Endodermal cell (in vitro differentiated cells): ENCODE measurements at regions not wholly inside any gene's neighbourhood (a gene's known extent, or its start where the extent isn't known, plus 50 kb on each side); places are given as distances from the start of the nearest gene placed in this dataset.

Experiments used
- DNase-seq: peaks from one replicate; pipeline ENCODE4 v3.0.0-alpha.2; 2017
- H3K27ac ChIP-seq: 2 replicates; pipeline ENCODE4 v1.5.1; 2013; ENCODE audit warnings: mild to moderate bottlenecking, low read depth, low read length, moderate library complexity
- H3K27me3 ChIP-seq: 2 replicates; pipeline ENCODE4 v1.6.1; 2013; ENCODE audit warnings: mild to moderate bottlenecking, low read length, moderate library complexity; ENCODE audit not compliant: insufficient read depth, control insufficient read depth, poor library complexity, severe bottlenecking
- H3K36me3 ChIP-seq: 2 replicates; pipeline ENCODE4 v1.7.0; 2013; ENCODE audit warnings: mild to moderate bottlenecking, low read length, moderate library complexity; ENCODE audit not compliant: control insufficient read depth, insufficient read depth
- H3K4me1 ChIP-seq: one replicate; pipeline ENCODE4 v1.7.0; 2013; ENCODE audit warnings: low read length; ENCODE audit not compliant: control insufficient read depth, insufficient read depth
- H3K4me3 ChIP-seq: 2 replicates; pipeline ENCODE4 v1.5.1; 2013; ENCODE audit warnings: mild to moderate bottlenecking, low read length, moderate library complexity
- H3K9ac ChIP-seq: 2 replicates; pipeline ENCODE4 v1.6.1; 2013; ENCODE audit warnings: mild to moderate bottlenecking, low read length, moderate library complexity; ENCODE audit not compliant: poor library complexity, severe bottlenecking; ENCODE audit errors: extremely low read depth
- H3K9me3 ChIP-seq: 2 replicates; pipeline ENCODE4 v1.6.1; 2013; ENCODE audit warnings: mild to moderate bottlenecking, low read length, moderate library complexity; ENCODE audit not compliant: control insufficient read depth
- H3K27ac Mint-ChIP-seq: 2 replicates; pipeline ENCODE4 v1.8.0; 2020; ENCODE audit warnings: mixed read lengths
- H3K27me3 Mint-ChIP-seq: 2 replicates; pipeline ENCODE4 v1.8.0; 2021; ENCODE audit warnings: mild to moderate bottlenecking, mixed read lengths; ENCODE audit not compliant: insufficient read depth
- H3K36me3 Mint-ChIP-seq: 2 replicates; pipeline ENCODE4 v1.8.0; 2020; ENCODE audit warnings: low read depth, mixed read lengths
- H3K4me1 Mint-ChIP-seq: 2 replicates; pipeline ENCODE4 v1.8.0; 2020; ENCODE audit warnings: mixed read lengths
- H3K4me3 Mint-ChIP-seq: 2 replicates; pipeline ENCODE4 v1.8.0; 2020; ENCODE audit warnings: mild to moderate bottlenecking, moderate library complexity, mixed read lengths
- H3K9me3 Mint-ChIP-seq: 2 replicates; pipeline ENCODE4 v1.8.0; 2020; ENCODE audit warnings: mild to moderate bottlenecking, mixed read lengths
- CTCF ChIP-seq: fragments of 200-600 bp; sonication (generic); conservative IDR thresholded peaks from 2 replicates; pipeline ENCODE4 v1.5.0; 2021; ENCODE audit warnings: antibody characterized with exemption, mild to moderate bottlenecking
- whole genome bisulfite sequencing, 2 experiments: methylation state at CpG; one replicate each; pipeline versions ENCODE4 v1.1.5 to v1.1.7; 2013; ENCODE audit warnings: missing lambda C conversion rate in 2 of 2, mixed read lengths in 1 of 2; ENCODE audit not compliant: insufficient coverage in 1 of 2, insufficient read length in 1 of 2; 5-methylcytosine and 5-hydroxymethylcytosine counted together

GRCh38 chr2:217741381-217741955 lies 261.3 kb downstream of the TNS1 start:
- peak; percentile 30 for DNase-seq
- H3K4me3 Mint-ChIP-seq = no peak overlapping the region
- Histone ChIP-seq H3K27ac (no peak overlapping the region), H3K4me1 (no peaks in the 10 kb centered on the region), H3K36me3 (no peaks in the 10 kb centered on the region), H3K27me3 (peaks cover 6% of the 10 kb centered on the region), H3K9me3 (no peaks in the 10 kb centered on the region), H3K4me3 (no peak overlapping the region), H3K9ac (no peak overlapping the region)
- TF ChIP-seq CTCF = no peak
- peaks cover 4% of the 10 kb centered on the region for H3K27me3 Mint-ChIP-seq
- WGBS, 2 experiments = 93 to 100% methylated on average over 2 to 6 of the region's 6 CpGs
- H3K4me1 Mint-ChIP-seq = no peaks in the 10 kb centered on the region
- peaks cover 2% of the 10 kb centered on the region for H3K9me3 Mint-ChIP-seq
- no peak overlapping the region for H3K27ac Mint-ChIP-seq
- no peaks in the 10 kb centered on the region for H3K36me3 Mint-ChIP-seq

GRCh38 chr2:217740756-217741155 lies 262.0 kb downstream of the TNS1 start:
- no peak for DNase-seq
- no peaks in the 10 kb centered on the region for H3K4me1 Mint-ChIP-seq
- peaks cover 6% of the 10 kb centered on the region for H3K27me3 ChIP-seq
- WGBS, 2 experiments = 89 to 95% methylated on average over 3 to 6 of the region's 6 CpGs
- H3K4me3 ChIP-seq = no peak overlapping the region
- no peak overlapping the region for H3K27ac Mint-ChIP-seq
- no peak overlapping the region for H3K9ac ChIP-seq
- peaks cover 4% of the 10 kb centered on the region for H3K27me3 Mint-ChIP-seq
- peaks cover 2% of the 10 kb centered on the region for H3K9me3 Mint-ChIP-seq
- H3K36me3 Mint-ChIP-seq = no peaks in the 10 kb centered on the region
- TF ChIP-seq CTCF = no peak
- no peak overlapping the region for H3K4me3 Mint-ChIP-seq
- no peaks in the 10 kb centered on the region for H3K4me1 ChIP-seq
- no peaks in the 10 kb centered on the region for H3K9me3 ChIP-seq
- no peaks in the 10 kb centered on the region for H3K36me3 ChIP-seq
- H3K27ac ChIP-seq = no peak overlapping the region

GRCh38 chr2:217740178-217740577 lies 262.6 kb downstream of the TNS1 start:
- Mint-ChIP-seq H3K4me1 (peaks cover 3% of the 10 kb centered on the region), H3K4me3 (no peak overlapping the region), H3K36me3 (no peaks in the 10 kb centered on the region), H3K27me3 (peaks cover 2% of the 10 kb centered on the region), H3K9me3 (peaks cover 2% of the 10 kb centered on the region), H3K27ac (no peak overlapping the region)
- H3K4me1 ChIP-seq = no peaks in the 10 kb centered on the region
- 86 to 100% methylated on average over 2 to 4 of the region's 4 CpGs for WGBS, 2 experiments
- H3K27ac ChIP-seq = no peak overlapping the region
- no peaks in the 10 kb centered on the region for H3K36me3 ChIP-seq
- H3K9me3 ChIP-seq = no peaks in the 10 kb centered on the region
- no peak overlapping the region for H3K4me3 ChIP-seq
- peak; percentile 3 for DNase-seq
- H3K9ac ChIP-seq = no peak overlapping the region
- no peak for TF ChIP-seq CTCF
- peaks cover 6% of the 10 kb centered on the region for H3K27me3 ChIP-seq
